Activated T-cell treated with anti-CD3 and anti-CD28 coated beads, Interleukin-2, amount 50 U/mL, for 4 hours (primary cell): ENCODE measurements at regions not wholly inside any gene's neighbourhood (a gene's known extent, or its start where the extent isn't known, plus 50 kb on each side); places are given as distances from the start of the nearest gene placed in this dataset.
A peak's percentile ranks its signal among the peaks of the same experiment; 100 is the strongest.
"Not testable (repeated sequence)": the region's sequence is repeated elsewhere in the genome, so short reads cannot be mapped to it uniquely, and the experiment has no call there.

Experiments
- ATAC-seq, 2 donors: fragments of 200-7000 bp; cut with Tn5 transposase; one replicate each; pipeline ENCODE4 v1.10.0; 2021
- DNase-seq: peaks from one replicate; pipeline ENCODE4 v3.0.0-alpha.2; 2020
- H3K27me3 Mint-ChIP-seq: one replicate; pipeline ENCODE4 v1.8.0; 2021; ENCODE audit warnings: low read depth, mixed read lengths
- H3K36me3 Mint-ChIP-seq: one replicate; pipeline ENCODE4 v1.8.0; 2022; ENCODE audit warnings: mixed read lengths; ENCODE audit not compliant: insufficient read depth
- H3K4me1 Mint-ChIP-seq: one replicate; pipeline ENCODE4 v1.8.0; 2021; ENCODE audit warnings: low read depth, mixed read lengths
- H3K4me3 Mint-ChIP-seq: one replicate; pipeline ENCODE4 v1.8.0; 2021; ENCODE audit warnings: mild to moderate bottlenecking, moderate library complexity, mixed read lengths
- H3K9me3 Mint-ChIP-seq: one replicate; pipeline ENCODE4 v1.8.0; 2021; ENCODE audit warnings: mixed read lengths

GRCh38 chrY:12212394-12212793 is 488.6 kb upstream of the USP9Y start:
- peaks cover 50% of the 10 kb centered on the region for H3K9me3 Mint-ChIP-seq
- peaks cover 9% of the 10 kb centered on the region for H3K36me3 Mint-ChIP-seq
- H3K27me3 Mint-ChIP-seq, result no peaks in the 10 kb centered on the region
- H3K4me3 Mint-ChIP-seq, result no peak overlapping the region
- peaks cover 51% of the 10 kb centered on the region for H3K4me1 Mint-ChIP-seq
- ATAC-seq (no peak), DNase-seq (no peak)

DNA sequence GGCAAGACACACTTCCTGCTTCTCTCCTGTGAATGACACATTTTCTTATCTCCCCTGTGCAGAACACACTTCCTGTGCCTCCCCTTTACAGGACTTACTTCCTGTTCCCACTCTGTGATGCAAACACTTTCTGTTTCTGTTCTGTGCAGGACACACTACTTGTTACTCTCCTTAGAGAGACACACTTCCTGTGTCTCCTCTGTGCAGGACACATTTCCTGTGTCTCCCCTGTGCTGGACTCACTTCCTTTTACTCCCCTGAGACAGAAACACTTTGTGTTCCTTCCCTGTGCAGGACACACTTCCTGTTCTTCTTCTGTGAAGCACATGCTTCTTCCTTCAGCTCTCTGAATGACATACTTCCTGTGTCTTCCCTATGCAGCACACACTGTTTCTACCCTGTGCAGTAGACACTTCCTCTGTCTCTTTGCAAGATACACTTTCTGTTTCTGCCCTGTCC is 485.4 kb upstream of the USP9Y start:
- peak overlapping the region; percentile 29 for H3K4me3 Mint-ChIP-seq
- no peaks in the 10 kb centered on the region for H3K27me3 Mint-ChIP-seq
- ATAC-seq (peak in 1 of 2 donors; percentile 73), DNase-seq (no peak)
- peaks cover 56% of the 10 kb centered on the region for H3K9me3 Mint-ChIP-seq
- H3K4me1 Mint-ChIP-seq, result peaks cover 54% of the 10 kb centered on the region
- peaks cover 9% of the 10 kb centered on the region for H3K36me3 Mint-ChIP-seq

- H3K9me3 Mint-ChIP-seq, result no peaks in the 10 kb centered on the region
- H3K27me3 Mint-ChIP-seq, result peaks cover 1% of the 10 kb centered on the region
- H3K4me3 Mint-ChIP-seq, result no peak overlapping the region
- no peak for DNase-seq
- no peak for ATAC-seq
- H3K36me3 Mint-ChIP-seq, result no peaks in the 10 kb centered on the region
- no peaks in the 10 kb centered on the region for H3K4me1 Mint-ChIP-seq
Observed at GRCh38 chrY:12230921-12231320, 470.1 kb upstream of the USP9Y start.

DNA sequence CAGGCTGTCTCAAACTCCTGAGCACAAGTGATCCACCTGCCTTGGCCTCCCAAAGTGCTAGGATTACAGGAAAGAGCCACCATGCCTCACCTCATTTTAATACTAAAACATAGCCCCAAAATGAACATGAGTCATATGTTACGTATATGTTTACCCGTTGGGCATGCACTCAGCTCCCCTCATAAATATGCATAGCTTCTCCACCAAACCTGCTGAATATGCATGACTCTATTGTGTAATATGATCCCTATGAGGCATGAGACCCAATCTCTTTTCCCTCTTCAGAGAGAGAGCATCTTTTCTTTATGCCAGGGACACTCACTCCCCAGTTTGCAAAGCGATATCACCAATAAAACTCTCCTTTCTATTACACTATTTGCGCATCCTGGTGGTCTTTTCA is 464.6 kb upstream of the USP9Y start:
- Mint-ChIP-seq H3K36me3 (no peaks in the 10 kb centered on the region), H3K9me3 (no peaks in the 10 kb centered on the region), H3K27me3 (peaks cover 1% of the 10 kb centered on the region), H3K4me1 (no peaks in the 10 kb centered on the region), H3K4me3 (no peak overlapping the region)
- ATAC-seq (no peak), DNase-seq (no peak)

DNA sequence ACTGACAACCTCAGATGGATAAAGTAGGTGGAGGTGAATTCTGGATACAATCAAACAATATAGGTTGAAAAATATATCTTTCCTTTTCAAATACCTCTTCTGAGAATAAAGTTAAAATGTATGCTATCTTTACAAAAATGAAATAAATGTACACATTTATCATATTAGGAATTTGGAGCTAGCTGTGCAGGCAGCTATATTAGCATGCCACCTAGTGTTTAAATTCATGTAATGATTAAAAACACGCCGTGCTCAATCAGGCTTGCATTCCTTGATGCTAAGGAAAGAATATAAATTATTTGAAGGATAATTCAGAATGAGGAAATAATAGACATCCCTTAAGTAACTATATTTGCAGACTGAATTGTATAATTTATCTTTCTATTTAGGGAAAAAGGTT is 460.7 kb upstream of the USP9Y start:
- not testable (repeated sequence) for H3K4me3 Mint-ChIP-seq, H3K36me3 Mint-ChIP-seq, H3K27me3 Mint-ChIP-seq, ATAC-seq, H3K4me1 Mint-ChIP-seq, DNase-seq, H3K9me3 Mint-ChIP-seq

DNA sequence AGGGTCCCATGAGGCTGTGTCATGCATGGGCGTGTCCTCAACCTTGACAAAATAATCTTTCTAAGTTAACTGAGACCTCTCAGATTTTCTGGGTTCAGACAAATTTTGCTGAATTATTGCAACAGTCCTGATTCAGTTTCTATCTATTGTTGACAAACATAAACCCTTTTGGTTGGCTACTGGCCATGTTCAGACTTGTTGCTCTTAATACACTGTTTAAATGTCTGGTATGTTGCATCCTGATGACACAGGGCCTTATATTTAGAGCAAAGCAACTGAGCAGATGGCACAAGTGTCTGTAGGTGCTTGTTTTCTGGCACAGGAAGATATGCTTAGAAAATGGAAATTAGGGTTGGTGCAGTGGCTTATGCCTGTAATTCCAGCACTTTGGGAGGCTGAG is 456.9 kb upstream of the USP9Y start:
- Mint-ChIP-seq H3K36me3 (no peaks in the 10 kb centered on the region), H3K9me3 (no peaks in the 10 kb centered on the region), H3K27me3 (peaks cover 2% of the 10 kb centered on the region), H3K4me3 (no peak overlapping the region), H3K4me1 (no peaks in the 10 kb centered on the region)
- DNase-seq (no peak), ATAC-seq (no peak)

DNA sequence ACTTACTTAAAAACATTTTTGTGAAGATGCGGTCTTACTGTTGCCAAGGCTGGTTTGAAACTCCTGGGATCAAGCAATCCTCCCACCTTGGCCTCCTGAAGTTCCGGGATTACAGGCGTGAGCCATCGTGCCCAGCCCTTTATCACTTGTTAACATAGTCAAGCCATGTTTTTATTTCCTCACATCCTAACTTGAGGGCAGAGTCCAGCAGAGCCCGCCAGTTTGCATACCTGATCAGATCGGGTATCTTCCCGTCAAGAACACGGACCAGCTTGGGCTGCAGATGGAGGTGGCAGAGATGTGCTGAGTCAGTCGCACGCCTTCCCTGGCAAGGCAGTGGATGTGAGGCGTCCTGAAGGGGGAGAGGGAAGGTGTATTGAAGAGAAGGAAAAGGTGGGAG is 447.3 kb upstream of the USP9Y start:
- Mint-ChIP-seq H3K36me3 (no peaks in the 10 kb centered on the region), H3K4me3 (no peak overlapping the region), H3K4me1 (peaks cover 2% of the 10 kb centered on the region), H3K27me3 (no peaks in the 10 kb centered on the region), H3K9me3 (no peaks in the 10 kb centered on the region)
- ATAC-seq (no peak), DNase-seq (no peak)

- Mint-ChIP-seq H3K4me1 (no peaks in the 10 kb centered on the region), H3K4me3 (no peak overlapping the region), H3K9me3 (no peaks in the 10 kb centered on the region), H3K27me3 (no peaks in the 10 kb centered on the region), H3K36me3 (no peaks in the 10 kb centered on the region)
- ATAC-seq, result no peak
- DNase-seq, result no peak
Observed at GRCh38 chrY:12271162-12271561, 429.9 kb upstream of the USP9Y start.

DNA sequence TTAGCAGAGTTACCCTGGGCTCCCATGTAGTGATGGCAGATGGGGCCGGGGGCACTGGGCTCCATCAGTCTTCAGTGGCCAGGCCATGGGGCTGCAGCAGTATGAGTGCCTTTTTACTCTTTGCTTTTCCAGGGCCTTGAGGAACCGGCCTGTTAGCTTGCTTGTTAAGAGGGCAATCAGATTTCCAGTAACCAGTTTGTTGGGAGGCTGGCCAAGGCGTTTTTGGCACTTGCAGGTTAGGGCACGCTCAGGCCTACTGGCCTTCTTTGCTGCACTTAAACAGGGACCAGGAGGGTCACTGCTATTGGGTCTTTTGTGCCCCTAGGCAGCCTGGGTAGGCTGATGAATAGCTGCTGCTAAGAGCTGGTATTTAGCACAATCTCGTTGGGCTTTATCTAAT is 415.4 kb upstream of the USP9Y start:
- H3K36me3 Mint-ChIP-seq, result no peaks in the 10 kb centered on the region
- DNase-seq (no peak), ATAC-seq (no peak)
- peaks cover 1% of the 10 kb centered on the region for H3K27me3 Mint-ChIP-seq
- H3K9me3 Mint-ChIP-seq, result no peaks in the 10 kb centered on the region
- H3K4me1 Mint-ChIP-seq, result peaks cover 11% of the 10 kb centered on the region
- H3K4me3 Mint-ChIP-seq, result no peak overlapping the region

- Mint-ChIP-seq H3K4me1 (peaks cover 11% of the 10 kb centered on the region), H3K9me3 (no peaks in the 10 kb centered on the region), H3K36me3 (no peaks in the 10 kb centered on the region), H3K27me3 (peaks cover 1% of the 10 kb centered on the region), H3K4me3 (peak overlapping the region; percentile 19)
- DNase-seq (no peak), ATAC-seq (no peak)
Observed at GRCh38 chrY:12288919-12289318, 412.1 kb upstream of the USP9Y start.

- H3K36me3 Mint-ChIP-seq, result no peaks in the 10 kb centered on the region
- DNase-seq (no peak), ATAC-seq (peak in 1 of 2 donors; percentile 18)
- peaks cover 1% of the 10 kb centered on the region for H3K27me3 Mint-ChIP-seq
- no peaks in the 10 kb centered on the region for H3K9me3 Mint-ChIP-seq
- peaks cover 11% of the 10 kb centered on the region for H3K4me1 Mint-ChIP-seq
- no peak overlapping the region for H3K4me3 Mint-ChIP-seq
Observed at GRCh38 chrY:12289415-12289814, 411.6 kb upstream of the USP9Y start.

- Mint-ChIP-seq H3K36me3 (no peaks in the 10 kb centered on the region), H3K27me3 (peaks cover 1% of the 10 kb centered on the region), H3K4me1 (peaks cover 11% of the 10 kb centered on the region), H3K4me3 (no peak overlapping the region), H3K9me3 (no peaks in the 10 kb centered on the region)
- ATAC-seq (no peak), DNase-seq (no peak)
Observed at GRCh38 chrY:12292542-12292941, 408.5 kb upstream of the USP9Y start.

DNA sequence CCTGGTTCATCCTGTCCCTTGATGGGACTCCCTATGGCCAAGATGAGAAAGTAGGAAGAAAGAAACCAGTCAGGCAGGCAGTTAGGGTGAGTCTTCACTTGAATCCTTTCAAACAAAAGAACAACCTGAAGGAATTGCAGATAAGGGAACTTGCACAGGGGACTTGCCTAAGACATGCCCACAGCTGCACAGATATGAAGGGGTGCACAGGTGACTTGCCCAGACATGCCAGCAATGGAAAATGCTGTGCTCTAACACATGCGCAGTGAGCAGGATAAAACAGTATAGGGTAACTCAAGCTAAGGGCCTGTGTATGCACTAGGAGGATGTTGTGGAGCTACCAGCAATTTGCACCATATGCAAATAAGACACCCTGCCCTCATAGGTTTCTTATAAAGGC is 404.6 kb upstream of the USP9Y start:
- Mint-ChIP-seq H3K4me1 (no peaks in the 10 kb centered on the region), H3K4me3 (no peak overlapping the region), H3K36me3 (no peaks in the 10 kb centered on the region), H3K27me3 (no peaks in the 10 kb centered on the region), H3K9me3 (no peaks in the 10 kb centered on the region)
- ATAC-seq (no peak), DNase-seq (no peak)

GRCh38 chrY:12299796-12300195 is 401.2 kb upstream of the USP9Y start:
- H3K36me3 Mint-ChIP-seq, H3K27me3 Mint-ChIP-seq, H3K9me3 Mint-ChIP-seq, H3K4me3 Mint-ChIP-seq, ATAC-seq, H3K4me1 Mint-ChIP-seq, DNase-seq: not testable (repeated sequence)

DNA sequence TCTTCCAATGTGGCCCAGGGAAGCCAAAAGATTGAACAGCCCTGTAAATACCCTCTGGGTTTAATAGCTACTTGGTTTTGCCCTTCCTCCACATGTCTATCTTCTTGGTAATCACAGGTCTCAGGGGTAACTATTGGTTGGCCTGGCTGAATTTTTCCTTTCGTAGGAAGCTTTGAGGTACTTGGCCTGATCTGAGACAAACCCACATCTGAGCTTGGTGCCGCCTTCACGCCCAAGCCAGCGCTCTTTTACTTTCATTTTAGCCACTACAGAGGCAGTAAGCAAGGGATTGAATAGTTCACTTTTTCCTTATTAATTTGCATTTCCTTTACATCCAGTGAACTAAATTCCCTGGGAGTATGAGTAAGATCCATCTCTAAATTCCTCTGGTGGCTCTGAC is 397.6 kb upstream of the USP9Y start:
- Mint-ChIP-seq H3K4me1 (peaks cover 5% of the 10 kb centered on the region), H3K36me3 (no peaks in the 10 kb centered on the region), H3K27me3 (no peaks in the 10 kb centered on the region), H3K9me3 (peaks cover 6% of the 10 kb centered on the region), H3K4me3 (peak overlapping the region; percentile 63)
- DNase-seq (no peak), ATAC-seq (no peak)

GRCh38 chrY:12305456-12305855 is 395.6 kb upstream of the USP9Y start:
- no peak for ATAC-seq
- Mint-ChIP-seq H3K4me1 (peaks cover 5% of the 10 kb centered on the region), H3K36me3 (no peaks in the 10 kb centered on the region)

More at GRCh38 chrY:12305456-12305855, 395.6 kb upstream of the USP9Y start:
- H3K9me3 Mint-ChIP-seq, result peaks cover 6% of the 10 kb centered on the region
- no peak overlapping the region for H3K4me3 Mint-ChIP-seq
- no peaks in the 10 kb centered on the region for H3K27me3 Mint-ChIP-seq
- DNase-seq, result no peak
